CD8-positive, alpha-beta memory T cell (primary cell): ENCODE measurements at regions not wholly inside any gene's neighbourhood (a gene's known extent, or its start where the extent isn't known, plus 50 kb on each side); places are given as distances from the start of the nearest gene placed in this dataset.

Source experiments
- CTCF ChIA-PET: fragments of 350-600 bp; sonication (Branson Sonifier 250); formaldehyde crosslinking; loops from one replicate; lab custom pipeline; 2021; ENCODE audit warnings: antibody characterized with exemption; lab: Charles Lee
- POLR2A ChIA-PET: fragments of 350-600 bp; sonication (Branson Sonifier 250); formaldehyde crosslinking; loops from one replicate; lab custom pipeline; 2021; ENCODE audit warnings: antibody characterized with exemption; lab: Charles Lee
- DNase-seq, 5 donors: peaks; one replicate each; pipeline versions ENCODE4 v3.0.0 to v3.0.0-alpha.2; 2020 to 2022; ENCODE audit warnings: mixed read lengths in 1 of 5
- H3K27ac ChIP-seq: one replicate; pipeline ENCODE4 v1.7.0; 2013; ENCODE audit warnings: low read depth, mild to moderate bottlenecking, low read length, moderate library complexity
- H3K27me3 ChIP-seq: 2 replicates; pipeline ENCODE4 v1.7.0; 2013; ENCODE audit warnings: low read length, mild to moderate bottlenecking; ENCODE audit not compliant: insufficient read depth, poor library complexity, severe bottlenecking
- H3K36me3 ChIP-seq: 2 replicates; pipeline ENCODE4 v1.7.0; 2013; ENCODE audit warnings: mild to moderate bottlenecking, low read length, moderate library complexity; ENCODE audit not compliant: insufficient read depth
- H3K4me1 ChIP-seq: 2 replicates; pipeline ENCODE4 v1.7.0; 2013; ENCODE audit warnings: mild to moderate bottlenecking, low read length, moderate library complexity; ENCODE audit not compliant: insufficient read depth
- H3K4me3 ChIP-seq: 2 replicates; pipeline ENCODE4 v1.7.0; 2013; ENCODE audit warnings: mild to moderate bottlenecking, low read length
- H3K9me3 ChIP-seq: 2 replicates; pipeline ENCODE4 v1.7.0; 2013; ENCODE audit warnings: mild to moderate bottlenecking, low read length
- H3K27ac Mint-ChIP-seq, 8 donors: one replicate each; pipeline ENCODE4 v1.8.0; 2020 to 2021; ENCODE audit warnings: mixed read lengths in 8 of 8, mild to moderate bottlenecking in 6 of 8, inconsistent platforms in 3 of 8, moderate library complexity in 3 of 8
- H3K27me3 Mint-ChIP-seq, 2 donors: one replicate each; pipeline ENCODE4 v1.8.0; 2020 to 2021; ENCODE audit warnings: mixed read lengths in 2 of 2, mild to moderate bottlenecking in 1 of 2, moderate library complexity in 1 of 2
- H3K36me3 Mint-ChIP-seq, 3 donors: one replicate each; pipeline ENCODE4 v1.8.0; 2020 to 2021; ENCODE audit warnings: mixed read lengths in 3 of 3, inconsistent platforms in 1 of 3, mild to moderate bottlenecking in 1 of 3
- H3K4me1 Mint-ChIP-seq, 3 donors: one replicate each; pipeline ENCODE4 v1.8.0; 2020 to 2021; ENCODE audit warnings: mixed read lengths in 3 of 3, inconsistent platforms in 1 of 3, mild to moderate bottlenecking in 1 of 3
- H3K4me3 Mint-ChIP-seq, 7 donors: one replicate each; pipeline ENCODE4 v1.8.0; 2020 to 2021; ENCODE audit warnings: mixed read lengths in 7 of 7, mild to moderate bottlenecking in 6 of 7, moderate library complexity in 4 of 7, inconsistent platforms in 2 of 7
- H3K9me3 Mint-ChIP-seq, 5 donors: one replicate each; pipeline ENCODE4 v1.8.0; 2020 to 2022; ENCODE audit warnings: mixed read lengths in 5 of 5, mild to moderate bottlenecking in 3 of 5, moderate library complexity in 2 of 5, inconsistent platforms in 1 of 5

DNA sequence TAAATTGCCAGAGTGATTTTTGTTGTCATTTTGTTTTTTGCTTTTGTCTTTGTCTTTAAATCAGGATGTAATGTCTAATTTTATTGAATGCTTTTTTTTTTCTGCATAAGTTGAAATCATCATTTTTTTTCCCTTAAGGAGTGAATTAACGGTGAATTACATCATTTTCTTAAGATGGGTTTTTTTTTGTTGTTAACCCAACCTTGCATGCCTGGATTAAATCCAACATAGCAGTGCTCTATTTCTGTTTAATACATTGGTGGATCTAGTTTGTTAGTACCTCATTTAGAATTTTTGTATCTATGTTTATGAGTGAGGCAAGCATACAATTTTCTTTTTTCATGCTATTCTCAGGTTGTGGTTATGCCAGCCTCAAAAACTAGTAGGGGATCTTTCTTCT, 186.4 kb upstream of the TMC3 start:
- ChIA-PET POLR2A (no interaction called here), CTCF (no interaction called here)
- H3K4me1 Mint-ChIP-seq, result no peaks in the 10 kb centered on the region
- no peak overlapping the region for H3K27ac Mint-ChIP-seq
- H3K36me3 Mint-ChIP-seq, result no peaks in the 10 kb centered on the region
- Histone ChIP-seq H3K27me3 (no peaks in the 10 kb centered on the region), H3K4me3 (no peak overlapping the region), H3K4me1 (no peaks in the 10 kb centered on the region), H3K9me3 (no peaks in the 10 kb centered on the region), H3K36me3 (no peaks in the 10 kb centered on the region), H3K27ac (no peak overlapping the region)
- no peak overlapping the region for H3K4me3 Mint-ChIP-seq
- DNase-seq, result no peak
- peaks cover 3 to 8% of the 10 kb centered on the region in 2 donors for H3K27me3 Mint-ChIP-seq
- peaks cover 0 to 2% (median 0%) of the 10 kb centered on the region in 5 donors for H3K9me3 Mint-ChIP-seq

DNA sequence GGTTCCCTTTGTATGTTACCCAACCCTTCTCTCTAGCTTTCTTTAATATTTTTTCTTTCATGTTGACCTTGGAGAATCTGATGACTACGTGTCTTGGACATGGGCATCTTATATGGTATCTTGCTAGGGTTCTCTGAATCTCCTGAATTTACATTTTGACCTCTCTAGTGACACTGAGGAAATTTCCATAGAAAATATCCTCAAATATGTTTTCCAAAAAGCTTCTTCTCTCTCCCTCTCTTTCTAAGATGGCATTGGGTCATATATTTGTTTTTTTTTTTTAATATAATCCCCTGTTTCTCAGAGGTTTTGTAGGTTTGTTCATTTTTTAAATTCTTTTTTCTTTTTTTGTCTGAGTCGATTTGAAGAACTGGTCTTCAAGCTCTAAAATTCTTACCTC, 184.0 kb upstream of the TMC3 start:
- peaks cover 3 to 14% of the 10 kb centered on the region in 2 donors for H3K27me3 Mint-ChIP-seq
- no peaks in the 10 kb centered on the region for H3K36me3 Mint-ChIP-seq
- no peaks in the 10 kb centered on the region for H3K36me3 ChIP-seq
- H3K4me3 Mint-ChIP-seq, result no peak overlapping the region
- H3K9me3 Mint-ChIP-seq, result peaks cover 0 to 2% (median 0%) of the 10 kb centered on the region in 5 donors
- H3K9me3 ChIP-seq, result no peaks in the 10 kb centered on the region
- ChIA-PET CTCF (no interaction called here), POLR2A (no interaction called here)
- DNase-seq, result no peak
- H3K27ac ChIP-seq, result no peak overlapping the region
- H3K4me3 ChIP-seq, result no peak overlapping the region
- no peaks in the 10 kb centered on the region for H3K27me3 ChIP-seq
- no peak overlapping the region for H3K27ac Mint-ChIP-seq
- H3K4me1 ChIP-seq, result no peaks in the 10 kb centered on the region
- no peaks in the 10 kb centered on the region for H3K4me1 Mint-ChIP-seq

DNA sequence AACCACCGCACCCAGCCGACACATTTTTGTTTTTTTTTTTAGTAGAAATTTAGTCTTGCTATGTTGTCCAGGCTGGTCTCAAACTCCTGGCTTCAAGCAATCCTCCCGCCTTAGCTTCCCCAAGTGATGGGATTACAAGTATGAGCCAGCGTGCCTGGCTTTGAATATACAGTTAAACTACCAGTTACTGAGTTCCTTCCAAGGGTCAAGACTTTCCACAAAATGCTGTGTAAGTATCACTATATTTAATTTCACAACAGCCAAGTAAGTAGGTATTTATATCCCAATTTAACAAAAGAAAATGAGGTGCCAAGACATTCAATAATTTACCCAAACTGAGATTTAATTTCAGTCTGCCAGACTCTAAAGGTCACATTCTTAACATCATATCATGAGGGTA, 181.3 kb upstream of the TMC3 start:
- H3K4me3 ChIP-seq, result no peak overlapping the region
- Mint-ChIP-seq H3K9me3 (peaks cover 0 to 2% (median 0%) of the 10 kb centered on the region in 5 donors), H3K4me3 (no peak overlapping the region), H3K27me3 (peaks cover 4 to 12% of the 10 kb centered on the region in 2 donors), H3K4me1 (no peaks in the 10 kb centered on the region), H3K36me3 (no peaks in the 10 kb centered on the region), H3K27ac (no peak overlapping the region)
- no peak for DNase-seq
- H3K27ac ChIP-seq, result no peak overlapping the region
- no peaks in the 10 kb centered on the region for H3K9me3 ChIP-seq
- H3K27me3 ChIP-seq, result no peaks in the 10 kb centered on the region
- ChIA-PET CTCF (no interaction called here), POLR2A (no interaction called here)
- no peaks in the 10 kb centered on the region for H3K36me3 ChIP-seq
- no peaks in the 10 kb centered on the region for H3K4me1 ChIP-seq

DNA sequence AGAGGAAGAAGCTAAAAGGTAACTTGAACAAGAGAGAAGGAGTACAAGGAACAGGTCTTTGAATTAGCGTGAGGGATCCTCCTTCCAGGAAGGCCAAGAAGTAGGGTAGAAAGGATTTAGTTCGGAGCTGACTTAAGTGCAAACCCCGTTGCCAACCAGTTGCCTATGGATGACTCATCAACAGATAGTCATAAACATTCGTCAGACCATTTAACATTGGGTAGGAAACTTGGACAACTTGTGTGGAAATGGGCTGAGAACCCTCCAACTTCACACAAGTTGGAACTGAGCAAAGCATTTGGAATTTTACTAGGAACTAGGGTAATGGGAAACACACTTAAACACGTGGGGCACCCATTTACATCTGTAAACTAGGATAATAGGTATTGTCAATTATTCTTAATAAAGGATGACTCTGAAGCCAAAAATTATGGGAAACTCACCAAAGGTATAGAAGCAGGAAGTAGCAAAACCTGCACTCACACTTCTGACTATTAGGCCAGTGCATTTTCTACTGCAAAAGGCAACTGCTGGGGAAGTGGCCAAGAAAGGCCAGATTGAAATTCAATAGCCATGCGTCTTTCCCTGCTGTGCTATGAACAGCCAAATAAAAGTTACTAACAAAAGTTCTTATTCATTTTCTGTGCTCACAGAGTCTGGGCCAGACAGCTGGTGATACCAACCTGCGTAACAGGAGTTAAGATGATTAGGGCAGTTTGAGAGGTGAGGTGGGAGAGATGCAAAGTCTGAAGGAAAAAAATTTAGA, 174.5 kb upstream of the TMC3 start:
- no peak overlapping the region for H3K27ac Mint-ChIP-seq
- no peak for DNase-seq
- peaks cover 5 to 12% of the 10 kb centered on the region in 2 donors for H3K27me3 Mint-ChIP-seq
- H3K4me1 Mint-ChIP-seq, result no peaks in the 10 kb centered on the region
- H3K36me3 ChIP-seq, result no peaks in the 10 kb centered on the region
- H3K4me1 ChIP-seq, result no peaks in the 10 kb centered on the region
- H3K9me3 Mint-ChIP-seq, result peaks cover 0 to 2% (median 0%) of the 10 kb centered on the region in 5 donors
- CTCF ChIA-PET, result no interaction called here
- no peaks in the 10 kb centered on the region for H3K27me3 ChIP-seq
- no peak overlapping the region for H3K4me3 Mint-ChIP-seq
- H3K4me3 ChIP-seq, result no peak overlapping the region
- no peak overlapping the region for H3K27ac ChIP-seq
- H3K9me3 ChIP-seq, result no peaks in the 10 kb centered on the region
- POLR2A ChIA-PET, result no interaction called here
- no peaks in the 10 kb centered on the region for H3K36me3 Mint-ChIP-seq

DNA sequence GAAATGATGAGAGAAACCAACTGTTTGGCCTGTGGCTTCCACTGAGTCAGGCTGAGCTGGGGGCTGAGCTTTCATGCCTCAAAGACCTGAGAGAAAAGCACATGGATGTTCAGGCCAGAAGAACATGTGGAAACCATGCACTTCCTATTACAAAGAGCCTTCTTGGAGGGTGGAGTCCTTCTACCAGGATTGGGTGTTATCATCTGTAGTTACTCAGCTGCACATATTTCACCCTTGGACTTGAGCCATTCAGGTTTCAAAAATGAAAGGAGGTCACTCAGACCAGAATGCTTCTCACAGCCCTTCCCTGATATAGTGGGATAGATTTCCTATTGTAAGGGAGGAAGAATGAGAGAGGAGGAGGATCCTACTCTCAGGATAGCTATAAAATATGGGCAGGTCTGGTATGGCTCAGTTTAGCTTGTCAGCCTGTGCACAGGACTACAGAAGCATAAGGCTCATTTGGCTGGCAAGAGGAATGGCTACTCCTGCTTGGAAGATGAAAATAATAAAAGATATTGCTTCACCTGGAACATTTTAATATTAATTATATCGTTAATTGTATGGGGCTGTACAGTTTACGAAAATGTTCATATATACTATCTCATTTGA, 173.6 kb upstream of the TMC3 start:
- POLR2A ChIA-PET, result no interaction called here
- CTCF ChIA-PET, result no interaction called here
- no peaks in the 10 kb centered on the region for H3K4me1 ChIP-seq

DNA sequence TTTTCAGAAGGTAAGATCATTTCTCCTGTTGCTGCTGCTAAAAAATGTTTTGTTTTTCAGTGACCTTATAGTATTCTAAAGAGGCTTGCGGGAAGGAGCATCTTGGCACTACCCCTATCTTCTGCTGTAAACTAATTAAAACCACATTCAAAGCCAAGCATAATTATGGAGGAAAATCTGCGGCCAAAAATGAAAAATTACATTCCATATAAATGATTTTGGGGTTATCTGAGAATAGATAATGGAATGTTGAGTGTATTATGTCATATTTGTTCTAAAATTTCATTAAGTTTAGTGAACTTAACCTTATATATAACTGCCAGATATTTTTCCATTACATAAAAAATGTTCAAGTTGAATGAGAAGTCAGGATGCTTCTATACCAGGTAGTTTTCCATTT, 170.4 kb upstream of the TMC3 start:
- no peak for DNase-seq
- Histone ChIP-seq H3K9me3 (no peaks in the 10 kb centered on the region), H3K27me3 (no peaks in the 10 kb centered on the region), H3K27ac (no peak overlapping the region), H3K4me1 (no peaks in the 10 kb centered on the region), H3K4me3 (no peak overlapping the region), H3K36me3 (no peaks in the 10 kb centered on the region)
- H3K4me1 Mint-ChIP-seq, result no peaks in the 10 kb centered on the region
- H3K36me3 Mint-ChIP-seq, result no peaks in the 10 kb centered on the region
- no peak overlapping the region for H3K27ac Mint-ChIP-seq
- POLR2A ChIA-PET, result no interaction called here
- CTCF ChIA-PET, result no interaction called here
- H3K9me3 Mint-ChIP-seq, result peaks cover 0 to 2% (median 0%) of the 10 kb centered on the region in 5 donors
- H3K4me3 Mint-ChIP-seq, result no peak overlapping the region
- peaks cover 1 to 12% of the 10 kb centered on the region in 2 donors for H3K27me3 Mint-ChIP-seq

More for the DNA sequence above, 173.6 kb upstream of the TMC3 start:
- peaks cover 5 to 9% of the 10 kb centered on the region in 2 donors for H3K27me3 Mint-ChIP-seq
- Histone ChIP-seq H3K4me3 (no peak overlapping the region), H3K9me3 (no peaks in the 10 kb centered on the region), H3K36me3 (no peaks in the 10 kb centered on the region), H3K27ac (no peak overlapping the region), H3K27me3 (no peaks in the 10 kb centered on the region)
- peaks cover 0 to 2% (median 0%) of the 10 kb centered on the region in 5 donors for H3K9me3 Mint-ChIP-seq
- no peak for DNase-seq
- no peak overlapping the region for H3K27ac Mint-ChIP-seq
- no peak overlapping the region for H3K4me3 Mint-ChIP-seq
- no peaks in the 10 kb centered on the region for H3K4me1 Mint-ChIP-seq
- no peaks in the 10 kb centered on the region for H3K36me3 Mint-ChIP-seq

DNA sequence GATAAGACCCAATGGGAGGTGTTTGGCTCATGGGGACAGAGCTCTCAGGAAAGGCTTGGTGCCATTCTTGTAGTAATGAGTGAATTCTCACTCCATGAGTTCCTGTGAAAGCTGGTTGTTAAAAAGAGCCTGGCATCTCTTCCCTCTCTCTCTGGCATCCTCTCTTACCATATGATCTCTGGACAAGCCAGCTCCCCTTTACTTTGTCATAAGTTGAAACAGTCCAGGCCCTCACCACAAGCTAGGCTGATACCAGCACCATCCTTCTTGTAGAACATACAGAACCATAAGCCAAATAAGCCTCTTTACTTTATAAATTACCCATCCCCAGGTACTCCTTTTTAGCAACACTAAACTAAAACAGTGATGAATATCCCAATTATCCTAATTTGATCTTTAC, 166.9 kb upstream of the TMC3 start:
- no peaks in the 10 kb centered on the region for H3K4me1 ChIP-seq
- Mint-ChIP-seq H3K4me3 (no peak overlapping the region), H3K36me3 (no peaks in the 10 kb centered on the region), H3K27me3 (peaks cover 7 to 12% of the 10 kb centered on the region in 2 donors), H3K27ac (no peak overlapping the region), H3K9me3 (no peaks in the 10 kb centered on the region), H3K4me1 (no peaks in the 10 kb centered on the region)
- CTCF ChIA-PET, result no interaction called here
- H3K9me3 ChIP-seq, result no peaks in the 10 kb centered on the region
- no peak overlapping the region for H3K27ac ChIP-seq
- POLR2A ChIA-PET, result no interaction called here
- DNase-seq, result no peak
- H3K27me3 ChIP-seq, result no peaks in the 10 kb centered on the region
- no peaks in the 10 kb centered on the region for H3K36me3 ChIP-seq
- H3K4me3 ChIP-seq, result no peak overlapping the region

DNA sequence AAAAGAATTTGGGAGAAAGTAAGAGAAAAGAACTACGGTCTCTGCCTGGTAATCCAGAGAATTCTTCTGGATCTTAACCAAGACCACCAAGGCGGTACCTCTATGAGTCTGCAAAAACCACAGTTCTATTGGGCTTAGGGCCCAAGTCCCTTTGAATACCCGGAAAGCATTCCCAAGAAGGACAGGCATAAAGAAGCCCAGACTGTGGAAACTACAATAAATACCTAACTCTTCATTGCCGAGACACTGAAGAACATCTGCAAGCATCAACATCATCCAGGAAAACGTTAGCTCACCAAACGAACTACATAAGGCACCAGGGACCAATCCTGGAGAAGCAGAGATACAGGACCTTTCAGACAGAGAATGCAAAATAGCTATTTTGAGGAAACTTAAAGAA, 162.3 kb upstream of the TMC3 start:
- Mint-ChIP-seq H3K27me3 (peaks cover 6 to 28% of the 10 kb centered on the region in 2 donors), H3K27ac (no peak overlapping the region), H3K9me3 (no peaks in the 10 kb centered on the region), H3K4me1 (no peaks in the 10 kb centered on the region), H3K36me3 (no peaks in the 10 kb centered on the region), H3K4me3 (no peak overlapping the region)
- Histone ChIP-seq H3K27ac (no peak overlapping the region), H3K9me3 (no peaks in the 10 kb centered on the region), H3K27me3 (no peaks in the 10 kb centered on the region), H3K4me1 (no peaks in the 10 kb centered on the region), H3K36me3 (no peaks in the 10 kb centered on the region), H3K4me3 (no peak overlapping the region)
- CTCF ChIA-PET, result no interaction called here
- no peak for DNase-seq
- POLR2A ChIA-PET, result no interaction called here
